GM10266 (cell line): ENCODE measurements at regions not wholly inside any gene's neighbourhood (a gene's known extent, or its start where the extent isn't known, plus 50 kb on each side); places are given as distances from the start of the nearest gene placed in this dataset.

Experiments
- DNase-seq: peaks from one replicate; pipeline ENCODE4 v3.0.0; 2012; ENCODE audit errors: extremely low spot score
- TF ChIP-seq, protein P1 (sequence below): IDR thresholded peaks from 2 replicates; pipeline ENCODE4 v1.5.1; 2012; ENCODE audit warnings: mild to moderate bottlenecking, low read depth; ENCODE audit not compliant: control insufficient read depth, insufficient read depth; ENCODE audit errors: missing control alignments

DNA sequence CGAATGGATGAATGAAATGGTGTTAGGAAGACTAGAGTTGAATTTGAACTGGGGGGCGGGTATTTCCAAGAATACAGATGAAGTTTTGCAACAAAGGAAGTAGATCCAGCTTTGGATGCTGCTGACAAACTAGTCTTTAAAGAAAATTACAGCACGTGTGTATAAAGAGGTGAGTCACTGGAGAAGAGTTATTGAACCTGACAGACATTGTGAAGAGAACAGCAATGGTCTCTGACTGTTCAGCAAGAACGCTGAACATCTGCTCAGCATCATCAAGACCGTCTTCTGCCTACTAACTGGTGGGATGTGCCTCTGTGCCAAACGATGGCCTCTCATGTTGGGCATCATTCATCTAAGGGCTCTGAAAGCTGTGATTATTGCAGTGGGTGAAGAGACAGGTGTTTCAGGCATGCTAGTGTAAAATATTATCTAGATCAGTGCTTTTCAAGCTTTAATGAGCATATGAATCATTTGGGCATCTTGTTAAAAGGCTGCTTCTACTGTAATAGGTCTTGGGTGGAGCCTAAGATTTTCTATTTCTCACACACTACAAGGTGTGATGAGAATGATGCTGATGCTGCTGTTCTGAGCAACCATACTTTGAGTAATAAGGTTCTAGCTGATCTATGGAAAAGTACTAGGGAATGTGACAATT lies 291.3 kb downstream of the PTEN start:
- no peak for DNase-seq
- TF ChIP-seq, protein P1, sequence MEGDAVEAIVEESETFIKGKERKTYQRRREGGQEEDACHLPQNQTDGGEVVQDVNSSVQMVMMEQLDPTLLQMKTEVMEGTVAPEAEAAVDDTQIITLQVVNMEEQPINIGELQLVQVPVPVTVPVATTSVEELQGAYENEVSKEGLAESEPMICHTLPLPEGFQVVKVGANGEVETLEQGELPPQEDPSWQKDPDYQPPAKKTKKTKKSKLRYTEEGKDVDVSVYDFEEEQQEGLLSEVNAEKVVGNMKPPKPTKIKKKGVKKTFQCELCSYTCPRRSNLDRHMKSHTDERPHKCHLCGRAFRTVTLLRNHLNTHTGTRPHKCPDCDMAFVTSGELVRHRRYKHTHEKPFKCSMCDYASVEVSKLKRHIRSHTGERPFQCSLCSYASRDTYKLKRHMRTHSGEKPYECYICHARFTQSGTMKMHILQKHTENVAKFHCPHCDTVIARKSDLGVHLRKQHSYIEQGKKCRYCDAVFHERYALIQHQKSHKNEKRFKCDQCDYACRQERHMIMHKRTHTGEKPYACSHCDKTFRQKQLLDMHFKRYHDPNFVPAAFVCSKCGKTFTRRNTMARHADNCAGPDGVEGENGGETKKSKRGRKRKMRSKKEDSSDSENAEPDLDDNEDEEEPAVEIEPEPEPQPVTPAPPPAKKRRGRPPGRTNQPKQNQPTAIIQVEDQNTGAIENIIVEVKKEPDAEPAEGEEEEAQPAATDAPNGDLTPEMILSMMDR = no peak

DNA sequence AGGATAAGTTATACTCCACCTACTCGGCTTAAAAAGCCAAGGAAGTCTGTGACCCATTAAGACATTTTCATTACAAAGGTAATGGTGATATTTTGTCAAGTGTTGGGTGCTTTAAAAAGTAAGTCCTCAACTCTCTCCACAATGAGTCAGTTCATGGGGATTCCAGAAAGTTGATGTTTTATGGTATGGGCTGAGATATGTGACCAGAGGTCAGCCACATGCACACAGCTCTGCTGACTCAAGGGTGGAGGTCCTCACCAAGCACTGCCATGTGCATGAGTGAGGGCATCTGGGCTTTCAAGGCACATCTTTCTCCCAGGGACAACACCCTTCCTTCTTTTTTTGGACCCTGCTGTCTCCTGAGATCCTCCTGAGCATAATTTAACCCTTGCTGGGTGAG lies 292.9 kb downstream of the PTEN start:
- no peak for DNase-seq
- TF ChIP-seq, protein P1 = no peak

GRCh38 chr10:88157981-88158465 lies 294.6 kb downstream of the PTEN start:
- DNase-seq = no peak

DNA sequence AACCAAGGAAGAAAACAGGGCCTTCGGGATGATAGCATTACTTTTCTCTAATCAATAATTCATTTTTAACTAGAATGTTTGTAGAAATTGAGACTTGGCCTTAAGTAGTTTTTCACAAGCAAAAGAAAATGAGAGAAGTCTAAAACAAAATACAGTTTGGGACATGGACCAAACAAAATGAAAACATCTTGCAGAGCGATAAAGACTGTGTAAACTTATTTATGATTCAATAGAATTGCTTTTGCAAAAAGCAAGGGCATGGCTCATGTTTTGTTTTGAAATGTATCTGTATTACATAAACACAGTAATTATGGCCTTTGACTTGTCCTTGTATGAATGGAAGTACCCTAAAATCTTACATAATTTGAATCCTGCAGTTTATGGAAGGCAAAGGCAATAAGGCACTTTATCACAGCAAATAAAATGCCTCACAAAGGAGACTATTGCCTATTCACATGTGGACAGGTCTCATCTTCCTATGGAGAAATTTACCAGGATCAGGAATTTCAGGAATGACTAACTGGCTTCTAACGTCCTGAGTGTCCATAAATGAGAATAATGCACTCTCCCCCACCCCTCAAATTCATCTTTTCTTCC lies 295.2 kb downstream of the PTEN start:
- no peak for DNase-seq
- TF ChIP-seq, protein P1 = no peak

More at GRCh38 chr10:88157981-88158465, 294.6 kb downstream of the PTEN start:
- TF ChIP-seq, protein P1 = no peak

DNA sequence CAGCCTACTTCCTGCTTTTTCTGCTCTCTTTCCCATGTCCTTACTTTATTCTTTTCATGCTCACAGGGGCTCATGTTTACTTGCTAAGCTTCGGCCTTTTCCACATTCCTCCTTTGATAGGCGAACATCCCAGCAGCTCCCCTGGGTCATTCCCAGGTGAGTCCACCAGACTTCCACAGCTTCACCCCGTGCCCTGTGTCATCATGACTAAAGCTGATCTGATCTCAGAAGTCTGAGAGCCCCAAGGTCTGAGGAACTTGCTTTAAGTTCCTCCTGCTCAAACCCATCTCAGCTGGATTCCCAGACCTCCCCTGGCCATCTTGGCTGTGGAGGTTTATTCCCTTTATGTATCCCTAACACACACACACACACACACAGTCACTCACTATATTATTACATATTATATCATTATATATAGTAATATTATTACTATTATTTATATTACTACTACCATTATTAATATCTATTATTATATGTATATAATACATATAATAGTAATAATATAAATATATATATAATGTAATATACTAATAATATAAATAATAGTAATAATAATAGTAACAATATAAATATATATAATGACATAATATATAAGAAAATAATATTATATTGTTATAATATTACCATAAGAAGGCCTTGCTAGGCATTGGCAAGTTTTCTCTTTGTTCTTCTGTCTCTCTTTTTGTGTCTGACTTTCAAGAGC lies 295.9 kb downstream of the PTEN start:
- TF ChIP-seq, protein P1 = no peak
- DNase-seq = no peak

DNA sequence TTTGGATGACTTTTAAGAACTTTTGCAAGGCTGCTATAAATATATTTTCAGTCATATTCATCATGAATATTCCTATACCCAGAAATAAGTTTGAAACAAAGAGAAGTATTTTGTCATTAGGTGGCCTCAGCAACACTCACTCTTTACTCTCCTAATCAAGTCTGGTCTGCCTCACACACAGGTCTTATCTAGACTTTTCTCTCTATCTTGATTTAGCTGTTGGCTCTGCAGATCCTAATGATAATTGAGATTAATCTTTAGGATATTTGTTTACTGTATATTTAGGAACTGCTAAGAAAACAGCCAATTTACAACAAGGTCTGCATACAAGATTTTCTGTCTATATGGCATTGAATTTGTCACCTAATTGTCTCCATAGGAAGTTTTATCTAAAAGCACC lies 297.6 kb downstream of the PTEN start:
- TF ChIP-seq, protein P1 = no peak
- no peak for DNase-seq

DNA sequence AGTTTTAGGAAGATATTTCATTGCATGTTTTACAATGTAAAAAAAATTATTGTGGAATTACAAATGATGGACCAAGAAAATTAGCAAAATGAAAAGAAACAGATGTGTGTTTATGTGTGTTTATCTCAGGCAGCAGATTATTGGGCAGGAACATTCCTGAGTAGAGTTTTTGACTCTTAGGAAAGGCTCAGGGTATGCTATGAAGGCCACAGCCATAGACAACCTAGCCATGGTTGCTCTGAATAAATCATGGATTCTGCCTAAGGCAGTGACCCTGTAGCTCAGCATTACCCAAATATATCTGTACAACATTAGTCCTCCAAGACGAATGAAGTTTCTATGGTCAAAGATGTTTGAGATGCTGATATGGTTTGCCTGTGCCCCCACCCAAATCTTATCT lies 298.3 kb downstream of the PTEN start:
- TF ChIP-seq, protein P1 = no peak
- no peak for DNase-seq
